Liver (tissue), 8 donors: ENCODE measurements at regions not wholly inside any gene's neighbourhood (a gene's known extent, or its start where the extent isn't known, plus 50 kb on each side); places are given as distances from the start of the nearest gene placed in this dataset.

ENCODE experiments used
- DNase-seq: peaks from one replicate; pipeline ENCODE4 v3.0.0-alpha.2; 2017; ENCODE audit warnings: low spot score
- H3K27ac ChIP-seq, 2 donors: one replicate each; pipeline ENCODE4 v1.7.0; 2013; ENCODE audit warnings: inconsistent platforms in 2 of 2, low read length in 2 of 2, control low read depth in 1 of 2, low read depth in 1 of 2, mild to moderate bottlenecking in 1 of 2
- H3K27me3 ChIP-seq, 4 donors: one replicate each; pipeline versions ENCODE4 v1.6.1 to v1.7.0; 2013; ENCODE audit warnings: low read length in 3 of 4, inconsistent platforms in 1 of 4, mild to moderate bottlenecking in 1 of 4, moderate library complexity in 1 of 4; ENCODE audit not compliant: control insufficient read depth in 4 of 4, insufficient read depth in 4 of 4
- H3K36me3 ChIP-seq, 4 donors: one replicate each; pipeline versions ENCODE4 v1.6.1 to v1.7.0; 2013; ENCODE audit warnings: low read length in 3 of 4, mild to moderate bottlenecking in 3 of 4, low read depth in 1 of 4, moderate library complexity in 1 of 4; ENCODE audit not compliant: control insufficient read depth in 4 of 4, insufficient read depth in 3 of 4
- H3K4me1 ChIP-seq, 4 donors: one replicate each; pipeline versions ENCODE4 v1.6.1 to v1.7.0; 2013; ENCODE audit warnings: low read length in 3 of 4, mild to moderate bottlenecking in 3 of 4, moderate library complexity in 1 of 4; ENCODE audit not compliant: control insufficient read depth in 4 of 4, insufficient read depth in 4 of 4
- H3K4me3 ChIP-seq, 3 donors: one replicate each; pipeline versions ENCODE4 v1.6.1 to v1.7.0; 2013; ENCODE audit warnings: low read length in 3 of 3, control low read depth in 1 of 3, low read depth in 1 of 3, mild to moderate bottlenecking in 1 of 3
- H3K9ac ChIP-seq, 2 donors: one replicate each; pipeline ENCODE4 v1.7.0; 2013; ENCODE audit warnings: low read length in 2 of 2, mild to moderate bottlenecking in 2 of 2, moderate library complexity in 2 of 2, control low read depth in 1 of 2, low read depth in 1 of 2
- H3K9me3 ChIP-seq, 4 donors: one replicate each; pipeline versions ENCODE4 v1.6.1 to v1.7.0; 2013; ENCODE audit warnings: low read length in 3 of 4; ENCODE audit not compliant: control insufficient read depth in 4 of 4
- ATF3 ChIP-seq: IDR thresholded peaks from 2 replicates; pipeline ENCODE4 v1.6.1; 2016; ENCODE audit warnings: antibody characterized with exemption
- EGR1 ChIP-seq, 2 donors: IDR thresholded peaks; 2 replicates each; pipeline ENCODE4 v1.6.1; 2016 to 2018; ENCODE audit warnings: antibody characterized with exemption in 2 of 2, low read depth in 2 of 2
- GABPA ChIP-seq, 2 donors: IDR thresholded peaks in 1 of 2; conservative IDR thresholded peaks in 1 of 2; 2 replicates each; pipeline ENCODE4 v1.6.1; 2016; ENCODE audit warnings: antibody characterized with exemption in 2 of 2, mild to moderate bottlenecking in 1 of 2, moderate library complexity in 1 of 2
- HNF4A ChIP-seq, 2 donors: conservative IDR thresholded peaks; 2 replicates each; pipeline ENCODE4 v1.6.1; 2016; ENCODE audit warnings: antibody characterized with exemption in 2 of 2, mild to moderate bottlenecking in 2 of 2
- HNF4G ChIP-seq: IDR thresholded peaks from 2 replicates; pipeline ENCODE4 v1.6.1; 2016; ENCODE audit warnings: antibody characterized with exemption
- JUND ChIP-seq, 2 donors: IDR thresholded peaks; 2 replicates each; pipeline ENCODE4 v1.6.1; 2016; ENCODE audit warnings: antibody characterized with exemption in 2 of 2
- NR2F2 ChIP-seq: IDR thresholded peaks from 2 replicates; pipeline ENCODE4 v1.6.1; 2016; ENCODE audit warnings: antibody characterized with exemption
- TAF1 ChIP-seq: conservative IDR thresholded peaks from 2 replicates; pipeline ENCODE4 v1.6.1; 2016; ENCODE audit warnings: antibody characterized with exemption, mild to moderate bottlenecking
- YY1 ChIP-seq: IDR thresholded peaks from 2 replicates; pipeline ENCODE4 v1.6.1; 2016; ENCODE audit warnings: antibody characterized with exemption, mild to moderate bottlenecking
- WGBS: extraction: QIAGEN DNeasy Blood & Tissue Kit; methylation state at CpG from one replicate; pipeline ENCODE4 v1.1.7; 2013; 5-methylcytosine and 5-hydroxymethylcytosine counted together
- TF ChIP-seq, protein P1 (sequence below): IDR thresholded peaks from 2 replicates; pipeline ENCODE4 v1.6.1; 2016; ENCODE audit warnings: antibody characterized with exemption, mild to moderate bottlenecking
- TF ChIP-seq, protein P2 (sequence below): IDR thresholded peaks from 2 replicates; pipeline ENCODE4 v1.6.1; 2016; ENCODE audit warnings: antibody characterized with exemption
- TF ChIP-seq, protein P3 (sequence below): fragments of 150-350 bp; IDR thresholded peaks from 2 replicates; pipeline ENCODE4 v1.5.1; 2017; ENCODE audit warnings: improper control_type of control experiment, low read depth, low read length; ENCODE audit not compliant: missing input control
- TF ChIP-seq, protein P4 (sequence below): IDR thresholded peaks from 2 replicates; pipeline ENCODE4 v1.6.1; 2016; ENCODE audit warnings: antibody characterized with exemption
- donor health status: healthy.
- donor health status: healthy.
- donor health status: healthy.
- donor health status: healthy.
- donor health status: healthy.

- 92% methylated on average over 17 of the region's 17 CpGs for WGBS
- no peak for DNase-seq
- no peaks in the 10 kb centered on the region for H3K4me1 ChIP-seq
- H3K9me3 ChIP-seq = no peaks in the 10 kb centered on the region
- no peaks in the 10 kb centered on the region for H3K27me3 ChIP-seq
- H3K36me3 ChIP-seq = no peaks in the 10 kb centered on the region
- TF ChIP-seq HNF4G = no peak
- no peak for TF ChIP-seq EGR1 (IDR thresholded peaks at IDR 0.05; ENCODE audit: low read depth in 2 of 2)
- TF ChIP-seq, protein P1, sequence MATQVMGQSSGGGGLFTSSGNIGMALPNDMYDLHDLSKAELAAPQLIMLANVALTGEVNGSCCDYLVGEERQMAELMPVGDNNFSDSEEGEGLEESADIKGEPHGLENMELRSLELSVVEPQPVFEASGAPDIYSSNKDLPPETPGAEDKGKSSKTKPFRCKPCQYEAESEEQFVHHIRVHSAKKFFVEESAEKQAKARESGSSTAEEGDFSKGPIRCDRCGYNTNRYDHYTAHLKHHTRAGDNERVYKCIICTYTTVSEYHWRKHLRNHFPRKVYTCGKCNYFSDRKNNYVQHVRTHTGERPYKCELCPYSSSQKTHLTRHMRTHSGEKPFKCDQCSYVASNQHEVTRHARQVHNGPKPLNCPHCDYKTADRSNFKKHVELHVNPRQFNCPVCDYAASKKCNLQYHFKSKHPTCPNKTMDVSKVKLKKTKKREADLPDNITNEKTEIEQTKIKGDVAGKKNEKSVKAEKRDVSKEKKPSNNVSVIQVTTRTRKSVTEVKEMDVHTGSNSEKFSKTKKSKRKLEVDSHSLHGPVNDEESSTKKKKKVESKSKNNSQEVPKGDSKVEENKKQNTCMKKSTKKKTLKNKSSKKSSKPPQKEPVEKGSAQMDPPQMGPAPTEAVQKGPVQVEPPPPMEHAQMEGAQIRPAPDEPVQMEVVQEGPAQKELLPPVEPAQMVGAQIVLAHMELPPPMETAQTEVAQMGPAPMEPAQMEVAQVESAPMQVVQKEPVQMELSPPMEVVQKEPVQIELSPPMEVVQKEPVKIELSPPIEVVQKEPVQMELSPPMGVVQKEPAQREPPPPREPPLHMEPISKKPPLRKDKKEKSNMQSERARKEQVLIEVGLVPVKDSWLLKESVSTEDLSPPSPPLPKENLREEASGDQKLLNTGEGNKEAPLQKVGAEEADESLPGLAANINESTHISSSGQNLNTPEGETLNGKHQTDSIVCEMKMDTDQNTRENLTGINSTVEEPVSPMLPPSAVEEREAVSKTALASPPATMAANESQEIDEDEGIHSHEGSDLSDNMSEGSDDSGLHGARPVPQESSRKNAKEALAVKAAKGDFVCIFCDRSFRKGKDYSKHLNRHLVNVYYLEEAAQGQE = no peak
- TF ChIP-seq, protein P2, sequence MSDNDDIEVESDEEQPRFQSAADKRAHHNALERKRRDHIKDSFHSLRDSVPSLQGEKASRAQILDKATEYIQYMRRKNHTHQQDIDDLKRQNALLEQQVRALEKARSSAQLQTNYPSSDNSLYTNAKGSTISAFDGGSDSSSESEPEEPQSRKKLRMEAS = no peak
- TF ChIP-seq YY1 = no peak
- H3K4me3 ChIP-seq = no peak overlapping the region
- no peak overlapping the region for H3K27ac ChIP-seq
- no peak overlapping the region for H3K9ac ChIP-seq
Measured at GRCh38 chr22:27634043-27634740, 167.4 kb downstream of the MN1 start.

DNA sequence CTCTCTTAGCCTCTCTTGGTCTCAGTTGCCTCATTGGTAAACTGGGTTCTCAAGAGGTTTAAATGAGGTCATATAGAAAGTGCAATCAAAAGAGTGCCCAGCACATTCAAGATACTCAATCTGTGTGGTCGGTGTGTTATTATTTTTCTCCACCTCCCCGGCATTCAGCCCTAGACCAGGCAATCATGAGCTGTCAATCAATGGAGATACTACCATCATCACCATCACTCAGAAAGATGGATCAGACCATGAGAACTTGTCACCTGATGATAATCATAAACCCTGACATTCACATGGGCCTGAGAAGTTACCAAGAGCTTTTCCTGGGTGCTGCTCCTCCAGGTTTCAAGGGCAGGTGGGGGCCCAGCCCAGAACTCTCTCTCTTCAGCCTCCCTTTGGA lies 166.1 kb downstream of the MN1 start:
- no peak overlapping the region for H3K4me3 ChIP-seq
- 82% methylated on average over 2 of the region's 2 CpGs for WGBS
- H3K4me1 ChIP-seq = no peaks in the 10 kb centered on the region
- H3K9me3 ChIP-seq = no peaks in the 10 kb centered on the region
- no peak for DNase-seq
- H3K9ac ChIP-seq = no peak overlapping the region
- TF ChIP-seq EGR1 (IDR thresholded peaks at IDR 0.05; ENCODE audit: low read depth in 2 of 2) (no peak), HNF4A (conservative IDR thresholded peaks at IDR 0.05) (no peak), HNF4G (no peak)
- H3K27me3 ChIP-seq = no peaks in the 10 kb centered on the region
- H3K27ac ChIP-seq = no peak overlapping the region
- no peaks in the 10 kb centered on the region for H3K36me3 ChIP-seq

DNA sequence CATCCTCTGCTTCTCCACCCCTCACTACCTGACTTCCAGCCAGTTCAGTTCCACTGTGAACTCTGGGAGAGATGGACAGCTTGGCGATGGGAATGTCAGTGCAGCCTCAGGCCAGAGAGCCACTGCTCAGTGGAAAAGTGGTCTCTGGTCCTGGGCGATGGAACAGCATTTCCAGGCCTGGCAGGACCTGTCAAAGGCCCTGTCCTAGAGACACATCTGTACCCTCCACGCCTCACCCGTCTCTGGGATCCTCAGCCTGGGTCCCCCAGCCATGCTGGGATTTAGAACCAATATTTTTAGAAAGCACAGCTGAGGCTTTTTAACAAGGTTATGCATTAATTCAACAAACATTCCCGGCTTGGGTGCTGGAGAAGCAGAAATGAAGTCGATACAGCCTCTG lies 165.7 kb downstream of the MN1 start:
- H3K27me3 ChIP-seq = no peaks in the 10 kb centered on the region
- H3K36me3 ChIP-seq = no peaks in the 10 kb centered on the region
- TF ChIP-seq GABPA (IDR thresholded peaks at IDR 0.05 in 1 of 2, conservative IDR thresholded peaks at IDR 0.05 in 1 of 2) (no peak), NR2F2 (no peak), ATF3 (no peak), JUND (IDR thresholded peaks at IDR 0.05) (no peak), YY1 (no peak), TAF1 (no peak)
- TF ChIP-seq, protein P1 = no peak
- TF ChIP-seq, protein P3, sequence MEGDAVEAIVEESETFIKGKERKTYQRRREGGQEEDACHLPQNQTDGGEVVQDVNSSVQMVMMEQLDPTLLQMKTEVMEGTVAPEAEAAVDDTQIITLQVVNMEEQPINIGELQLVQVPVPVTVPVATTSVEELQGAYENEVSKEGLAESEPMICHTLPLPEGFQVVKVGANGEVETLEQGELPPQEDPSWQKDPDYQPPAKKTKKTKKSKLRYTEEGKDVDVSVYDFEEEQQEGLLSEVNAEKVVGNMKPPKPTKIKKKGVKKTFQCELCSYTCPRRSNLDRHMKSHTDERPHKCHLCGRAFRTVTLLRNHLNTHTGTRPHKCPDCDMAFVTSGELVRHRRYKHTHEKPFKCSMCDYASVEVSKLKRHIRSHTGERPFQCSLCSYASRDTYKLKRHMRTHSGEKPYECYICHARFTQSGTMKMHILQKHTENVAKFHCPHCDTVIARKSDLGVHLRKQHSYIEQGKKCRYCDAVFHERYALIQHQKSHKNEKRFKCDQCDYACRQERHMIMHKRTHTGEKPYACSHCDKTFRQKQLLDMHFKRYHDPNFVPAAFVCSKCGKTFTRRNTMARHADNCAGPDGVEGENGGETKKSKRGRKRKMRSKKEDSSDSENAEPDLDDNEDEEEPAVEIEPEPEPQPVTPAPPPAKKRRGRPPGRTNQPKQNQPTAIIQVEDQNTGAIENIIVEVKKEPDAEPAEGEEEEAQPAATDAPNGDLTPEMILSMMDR = no peak
- TF ChIP-seq, protein P4, sequence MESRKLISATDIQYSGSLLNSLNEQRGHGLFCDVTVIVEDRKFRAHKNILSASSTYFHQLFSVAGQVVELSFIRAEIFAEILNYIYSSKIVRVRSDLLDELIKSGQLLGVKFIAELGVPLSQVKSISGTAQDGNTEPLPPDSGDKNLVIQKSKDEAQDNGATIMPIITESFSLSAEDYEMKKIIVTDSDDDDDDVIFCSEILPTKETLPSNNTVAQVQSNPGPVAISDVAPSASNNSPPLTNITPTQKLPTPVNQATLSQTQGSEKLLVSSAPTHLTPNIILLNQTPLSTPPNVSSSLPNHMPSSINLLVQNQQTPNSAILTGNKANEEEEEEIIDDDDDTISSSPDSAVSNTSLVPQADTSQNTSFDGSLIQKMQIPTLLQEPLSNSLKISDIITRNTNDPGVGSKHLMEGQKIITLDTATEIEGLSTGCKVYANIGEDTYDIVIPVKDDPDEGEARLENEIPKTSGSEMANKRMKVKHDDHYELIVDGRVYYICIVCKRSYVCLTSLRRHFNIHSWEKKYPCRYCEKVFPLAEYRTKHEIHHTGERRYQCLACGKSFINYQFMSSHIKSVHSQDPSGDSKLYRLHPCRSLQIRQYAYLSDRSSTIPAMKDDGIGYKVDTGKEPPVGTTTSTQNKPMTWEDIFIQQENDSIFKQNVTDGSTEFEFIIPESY = no peak
- no peak overlapping the region for H3K9ac ChIP-seq
- WGBS = 83% methylated on average over 6 of the region's 6 CpGs
- no peak for DNase-seq
- H3K4me3 ChIP-seq = no peak overlapping the region
- H3K9me3 ChIP-seq = no peaks in the 10 kb centered on the region
- no peaks in the 10 kb centered on the region for H3K4me1 ChIP-seq
- no peak overlapping the region for H3K27ac ChIP-seq
